ENCODE measurements at regions not wholly inside any gene's neighbourhood (a gene's known extent, or its start where the extent isn't known, plus 50 kb on each side); places are given as distances from the start of the nearest gene placed in this dataset.

DNA sequence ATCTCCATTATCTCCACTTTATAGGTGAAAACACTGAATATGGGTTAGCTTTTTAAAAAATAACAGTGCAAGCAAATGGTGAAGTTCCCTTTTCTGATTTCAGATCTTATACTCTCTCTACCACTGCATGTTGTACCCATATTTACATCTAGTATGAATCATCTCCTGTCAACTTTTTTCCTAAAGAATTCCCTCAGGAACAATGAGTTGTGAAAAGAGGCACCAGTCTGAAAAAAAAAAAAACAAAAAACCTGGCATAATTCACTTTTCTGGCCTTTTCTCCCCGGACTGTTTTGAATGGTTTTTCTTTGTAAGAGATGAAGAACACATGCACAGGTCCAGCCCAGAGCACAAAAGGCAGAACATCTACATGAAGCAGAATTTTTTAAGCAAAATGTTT lies 596.0 kb downstream of the COL12A1 start:
- no peak for DNase-seq (ENCODE audit: insufficient read length, low spot score)
- TF ChIP-seq, protein P1, sequence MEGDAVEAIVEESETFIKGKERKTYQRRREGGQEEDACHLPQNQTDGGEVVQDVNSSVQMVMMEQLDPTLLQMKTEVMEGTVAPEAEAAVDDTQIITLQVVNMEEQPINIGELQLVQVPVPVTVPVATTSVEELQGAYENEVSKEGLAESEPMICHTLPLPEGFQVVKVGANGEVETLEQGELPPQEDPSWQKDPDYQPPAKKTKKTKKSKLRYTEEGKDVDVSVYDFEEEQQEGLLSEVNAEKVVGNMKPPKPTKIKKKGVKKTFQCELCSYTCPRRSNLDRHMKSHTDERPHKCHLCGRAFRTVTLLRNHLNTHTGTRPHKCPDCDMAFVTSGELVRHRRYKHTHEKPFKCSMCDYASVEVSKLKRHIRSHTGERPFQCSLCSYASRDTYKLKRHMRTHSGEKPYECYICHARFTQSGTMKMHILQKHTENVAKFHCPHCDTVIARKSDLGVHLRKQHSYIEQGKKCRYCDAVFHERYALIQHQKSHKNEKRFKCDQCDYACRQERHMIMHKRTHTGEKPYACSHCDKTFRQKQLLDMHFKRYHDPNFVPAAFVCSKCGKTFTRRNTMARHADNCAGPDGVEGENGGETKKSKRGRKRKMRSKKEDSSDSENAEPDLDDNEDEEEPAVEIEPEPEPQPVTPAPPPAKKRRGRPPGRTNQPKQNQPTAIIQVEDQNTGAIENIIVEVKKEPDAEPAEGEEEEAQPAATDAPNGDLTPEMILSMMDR (IDR thresholded peaks at IDR 0.05; ENCODE audit: insufficient read depth, missing control alignments) = no peak
- FAIRE-seq = no peak

DNA sequence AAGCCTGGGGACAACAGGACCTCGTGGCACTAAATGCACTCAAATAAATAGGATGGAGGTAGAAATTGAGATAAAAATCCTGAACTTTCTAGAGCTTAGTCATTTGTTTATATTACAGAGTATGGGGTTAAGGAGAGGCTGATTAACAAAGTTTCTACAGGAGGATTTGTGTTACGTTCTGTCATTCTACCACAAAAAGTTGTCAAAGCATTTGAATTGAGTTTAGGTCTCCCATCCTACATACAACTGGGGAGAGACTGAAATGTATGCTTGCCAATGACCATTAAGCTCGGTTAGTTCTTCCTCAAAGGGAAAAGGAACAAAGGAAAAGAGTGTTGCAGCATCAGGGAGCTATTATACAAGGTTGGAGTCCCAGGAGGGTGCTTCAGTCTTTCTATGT lies 597.9 kb downstream of the COL12A1 start:
- DNase-seq (ENCODE audit: insufficient read length, low spot score) = no peak
- TF ChIP-seq, protein P1 (IDR thresholded peaks at IDR 0.05; ENCODE audit: insufficient read depth, missing control alignments) = no peak
- FAIRE-seq = no peak

DNA sequence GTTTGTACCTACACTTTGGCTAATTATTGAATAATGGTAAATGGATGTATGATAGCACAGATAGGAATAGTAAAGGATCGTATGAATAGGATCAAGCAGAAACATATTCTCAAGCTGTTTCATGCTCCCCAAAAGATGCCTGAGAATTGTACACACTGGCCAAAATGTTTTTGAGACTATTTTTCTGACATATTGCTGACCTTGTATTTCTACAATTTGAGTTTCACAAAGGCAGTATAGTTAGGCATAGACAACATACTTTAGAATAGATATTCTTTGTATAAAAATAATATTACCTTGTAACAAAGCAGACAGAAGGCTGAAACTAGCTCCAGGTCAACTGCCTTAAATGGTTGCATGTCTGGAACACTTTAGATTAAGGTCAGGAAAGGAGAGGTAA lies 598.4 kb downstream of the COL12A1 start:
- no peak for FAIRE-seq
- TF ChIP-seq, protein P1 (IDR thresholded peaks at IDR 0.05; ENCODE audit: insufficient read depth, missing control alignments) = no peak
- no peak for DNase-seq (ENCODE audit: insufficient read length, low spot score)

DNA sequence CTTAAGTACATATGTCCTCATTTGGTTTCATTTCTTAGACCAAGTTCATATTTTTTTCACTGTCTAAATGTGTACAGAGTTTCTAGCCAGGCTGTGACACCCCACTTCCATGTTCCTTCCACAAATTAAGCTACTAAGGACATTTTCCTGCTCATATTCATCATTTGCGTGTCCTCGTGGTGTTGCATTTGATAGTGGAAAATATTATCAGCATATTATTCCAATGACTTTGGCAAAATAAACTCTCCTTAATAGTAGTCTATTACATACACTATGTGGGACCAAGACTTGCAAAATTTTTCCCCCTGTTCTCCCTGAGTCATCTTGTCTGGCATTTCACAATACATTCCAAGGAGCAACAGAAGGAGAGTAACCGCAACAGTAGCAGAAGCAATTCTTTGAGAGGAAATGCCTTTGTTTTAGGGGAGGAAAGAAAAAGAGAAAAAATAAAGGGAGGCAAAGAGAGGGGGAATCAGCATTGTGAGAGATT lies 599.2 kb downstream of the COL12A1 start:
- no peak for DNase-seq (ENCODE audit: insufficient read length, low spot score)

DNA sequence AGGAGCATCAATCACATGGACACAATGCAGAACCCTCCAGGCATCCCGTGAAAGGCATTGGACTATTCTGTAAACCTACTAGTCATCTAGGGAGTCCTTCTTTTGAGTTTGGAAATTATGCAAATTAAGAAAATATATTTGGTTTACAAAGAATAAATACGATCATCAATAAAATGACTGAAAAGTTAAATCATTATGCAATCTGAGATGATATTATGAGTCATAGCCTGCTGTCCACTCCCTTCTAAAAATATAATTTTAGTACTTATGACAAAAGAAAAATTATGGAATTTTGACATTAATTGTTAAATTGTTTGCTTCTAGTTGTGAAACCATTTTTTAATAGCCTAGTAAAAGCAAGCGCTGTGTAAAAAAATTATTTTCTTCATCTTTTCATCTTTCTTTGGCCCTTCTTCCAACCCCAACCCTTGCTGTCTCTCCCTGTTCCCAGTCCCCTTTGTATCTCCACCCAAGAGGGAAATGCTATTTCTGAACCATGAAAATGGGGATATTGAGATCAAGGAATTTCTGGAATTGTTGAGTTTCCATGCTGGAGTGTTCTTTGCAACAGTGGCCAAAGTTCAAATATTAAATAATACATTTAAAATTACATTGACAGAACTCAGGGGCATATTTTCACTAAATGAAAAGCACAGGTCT lies 599.8 kb downstream of the COL12A1 start:
- no peak for FAIRE-seq

More for the DNA sequence above, 599.2 kb downstream of the COL12A1 start:
- TF ChIP-seq, protein P1 (IDR thresholded peaks at IDR 0.05; ENCODE audit: insufficient read depth, missing control alignments) = no peak
- FAIRE-seq = no peak

DNA sequence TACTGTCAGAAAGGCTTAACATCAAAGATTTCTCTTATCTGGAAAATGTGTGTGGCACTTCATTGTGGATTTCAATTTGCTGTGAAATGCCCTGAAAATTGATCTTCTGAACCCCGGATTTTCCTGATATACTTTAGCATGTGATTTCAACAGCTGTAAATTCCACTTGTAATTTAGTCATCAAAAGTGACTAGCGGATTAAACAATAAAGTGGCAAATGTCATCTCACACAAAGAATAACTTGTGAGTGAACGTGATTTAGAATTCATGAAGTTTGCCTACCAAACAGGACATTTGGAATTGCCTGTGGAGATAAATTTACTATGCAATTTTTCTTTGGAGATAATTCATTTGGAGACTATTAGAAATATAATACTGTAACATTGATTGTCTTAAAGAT lies 601.6 kb downstream of the COL12A1 start:
- FAIRE-seq (no peak), DNase-seq (ENCODE audit: insufficient read length, low spot score) (no peak)
- TF ChIP-seq, protein P1 (IDR thresholded peaks at IDR 0.05; ENCODE audit: insufficient read depth, missing control alignments) = no peak

More for the DNA sequence above, 599.8 kb downstream of the COL12A1 start:
- TF ChIP-seq, protein P1 (IDR thresholded peaks at IDR 0.05; ENCODE audit: insufficient read depth, missing control alignments) = no peak
- no peak for DNase-seq (ENCODE audit: insufficient read length, low spot score)

DNA sequence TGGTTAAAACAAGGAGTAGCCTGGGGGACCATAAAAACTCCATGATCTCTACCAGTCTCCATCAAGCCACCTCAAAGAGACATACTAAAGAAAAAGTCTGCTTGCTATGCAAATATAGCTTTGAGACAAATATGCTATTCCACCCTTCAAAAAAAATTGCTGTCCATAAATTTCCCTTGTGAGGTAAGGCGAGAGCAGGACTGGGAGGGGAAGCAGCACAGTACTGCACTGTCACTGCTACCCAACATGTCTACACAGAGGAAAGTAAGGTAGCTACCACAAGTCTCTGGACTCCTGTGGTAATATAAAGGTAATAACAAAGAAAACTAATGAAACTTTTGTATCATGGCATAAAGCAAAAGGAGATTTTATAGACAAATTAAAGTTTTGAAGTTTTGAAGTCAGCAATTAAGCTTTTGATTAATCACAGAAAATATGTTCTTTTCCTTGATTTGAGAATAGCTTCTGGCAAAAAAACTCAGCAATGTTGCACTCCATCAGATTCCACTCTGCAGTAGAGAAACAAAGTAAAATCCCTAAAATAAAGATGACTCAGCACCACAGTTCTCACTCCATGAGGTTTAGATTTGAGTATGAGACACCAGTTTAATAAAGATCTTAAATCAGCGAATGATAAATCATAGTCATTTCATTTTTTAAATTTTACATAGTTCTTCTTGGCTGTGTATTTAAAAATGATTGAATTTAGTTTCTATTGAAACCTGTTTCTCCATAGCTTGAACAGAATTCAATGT lies 602.4 kb downstream of the COL12A1 start:
- DNase-seq (ENCODE audit: insufficient read length, low spot score) = no peak
- no peak for FAIRE-seq
- TF ChIP-seq, protein P1 (IDR thresholded peaks at IDR 0.05; ENCODE audit: insufficient read depth, missing control alignments) = no peak

All from D721Med (cell line).